ENCODE measurements at regions not wholly inside any gene's neighbourhood (a gene's known extent, or its start where the extent isn't known, plus 50 kb on each side); places are given as distances from the start of the nearest gene placed in this dataset.

DNA sequence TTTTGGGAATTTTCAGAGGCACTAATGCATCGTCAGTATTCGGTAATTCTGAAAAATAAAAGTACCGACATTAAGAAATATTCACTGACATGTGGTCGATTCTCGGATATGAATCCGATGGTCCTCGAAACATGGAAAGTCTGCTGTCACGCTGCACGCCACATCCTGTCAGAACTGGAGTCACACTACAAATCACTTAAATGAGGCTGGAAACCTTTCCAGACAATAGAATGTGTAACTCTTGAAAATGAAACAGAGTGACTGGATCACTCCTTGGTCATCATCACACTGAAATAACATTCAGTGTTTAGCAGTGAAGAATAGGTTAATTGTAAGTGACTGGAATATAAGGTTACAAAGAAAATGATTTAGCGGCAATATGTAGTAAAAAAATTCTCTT, 620.1 kb upstream of the ADAMTS5 start:
- ChIA-PET CTCF (no interaction called here), POLR2A (no interaction called here)
- Histone ChIP-seq H4K20me1 (ENCODE audit: control insufficient read depth, insufficient read depth, low read length, poor library complexity, severe bottlenecking) (no peaks in the 10 kb centered on the region), H2AFZ (ENCODE audit: insufficient read depth, low read depth, low read length, poor library complexity, severe bottlenecking) (no peak overlapping the region), H3K27ac (ENCODE audit: low read length in 2 of 2) (no peak overlapping the region), H3K36me3 (replicated peaks in 1 of 2; ENCODE audit: control extremely low read depth in 1 of 2, control insufficient read depth in 1 of 2, extremely low read depth in 1 of 2, insufficient read depth in 2 of 2, low read length in 1 of 2) (no peaks in the 10 kb centered on the region), H3K4me2 (replicated peaks; ENCODE audit: low read depth, low read length, poor library complexity, severe bottlenecking) (no peak overlapping the region), H3K9ac (ENCODE audit: low read length) (no peak overlapping the region), H3K27me3 (replicated peaks in 1 of 4; ENCODE audit: control extremely low read depth in 1 of 4, control insufficient read depth in 3 of 4, insufficient read depth in 4 of 4, low read length in 3 of 4) (no peaks in the 10 kb centered on the region), H3K79me2 (ENCODE audit: control insufficient read depth, insufficient read depth, low read length) (no peaks in the 10 kb centered on the region), H3K9me3 (ENCODE audit: control extremely low read depth in 1 of 3, control insufficient read depth in 2 of 3, insufficient read depth in 1 of 3, low read length in 2 of 3) (peaks cover 0 to 2% (median 0%) of the 10 kb centered on the region in 3 donors), H3K4me3 (ENCODE audit: control extremely low read depth in 1 of 5, extremely low read depth in 1 of 5, insufficient read depth in 1 of 5, low read depth in 2 of 5, low read length in 4 of 5) (no peak overlapping the region), H3K4me1 (ENCODE audit: control insufficient read depth in 2 of 2, insufficient read depth in 2 of 2, low read length in 2 of 2) (no peaks in the 10 kb centered on the region)
- Mint-ChIP-seq H3K27ac (no peak overlapping the region), H3K4me1 (no peaks in the 10 kb centered on the region), H3K9me3 (ENCODE audit: insufficient read depth) (no peaks in the 10 kb centered on the region), H3K27me3 (no peaks in the 10 kb centered on the region), H3K4me3 (no peak overlapping the region)
- DNase-seq (no peak), ATAC-seq (ENCODE audit: low read depth) (no peak)
- TF ChIP-seq EZH2 (IDR thresholded peaks at IDR 0.05; ENCODE audit: borderline replicate concordance, insufficient read depth, low read depth, low read length, poor library complexity, severe bottlenecking) = no peak
- TF ChIP-seq, protein P1, sequence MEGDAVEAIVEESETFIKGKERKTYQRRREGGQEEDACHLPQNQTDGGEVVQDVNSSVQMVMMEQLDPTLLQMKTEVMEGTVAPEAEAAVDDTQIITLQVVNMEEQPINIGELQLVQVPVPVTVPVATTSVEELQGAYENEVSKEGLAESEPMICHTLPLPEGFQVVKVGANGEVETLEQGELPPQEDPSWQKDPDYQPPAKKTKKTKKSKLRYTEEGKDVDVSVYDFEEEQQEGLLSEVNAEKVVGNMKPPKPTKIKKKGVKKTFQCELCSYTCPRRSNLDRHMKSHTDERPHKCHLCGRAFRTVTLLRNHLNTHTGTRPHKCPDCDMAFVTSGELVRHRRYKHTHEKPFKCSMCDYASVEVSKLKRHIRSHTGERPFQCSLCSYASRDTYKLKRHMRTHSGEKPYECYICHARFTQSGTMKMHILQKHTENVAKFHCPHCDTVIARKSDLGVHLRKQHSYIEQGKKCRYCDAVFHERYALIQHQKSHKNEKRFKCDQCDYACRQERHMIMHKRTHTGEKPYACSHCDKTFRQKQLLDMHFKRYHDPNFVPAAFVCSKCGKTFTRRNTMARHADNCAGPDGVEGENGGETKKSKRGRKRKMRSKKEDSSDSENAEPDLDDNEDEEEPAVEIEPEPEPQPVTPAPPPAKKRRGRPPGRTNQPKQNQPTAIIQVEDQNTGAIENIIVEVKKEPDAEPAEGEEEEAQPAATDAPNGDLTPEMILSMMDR (IDR thresholded peaks at IDR 0.05) = no peak
- WGBS (ENCODE audit: insufficient coverage) = 98% methylated on average over 8 of the region's 10 CpGs
- intact Hi-C loops (cut with micrococcal nuclease) = no loop called here

DNA sequence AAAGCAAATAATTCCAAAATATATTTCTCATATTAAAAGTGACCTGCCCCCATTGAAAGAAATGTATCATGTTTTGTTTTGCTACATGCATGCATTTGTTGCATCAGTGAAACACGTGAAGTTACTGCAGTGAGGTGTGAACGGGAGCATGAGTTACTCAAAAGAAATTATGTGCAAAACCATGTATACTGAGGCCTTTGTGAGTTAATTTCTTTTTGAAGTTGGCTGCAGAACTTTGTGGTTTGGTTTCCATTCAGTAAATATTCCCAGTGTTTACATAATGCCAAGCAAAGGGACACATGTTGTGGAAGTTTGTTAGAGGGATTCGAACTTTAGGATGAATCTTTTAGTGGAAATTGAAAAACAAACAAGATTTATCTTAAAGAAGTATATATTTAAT, 619.4 kb upstream of the ADAMTS5 start:
- no peak for ATAC-seq (ENCODE audit: low read depth)
- Histone ChIP-seq H3K27me3 (replicated peaks in 1 of 4; ENCODE audit: control extremely low read depth in 1 of 4, control insufficient read depth in 3 of 4, insufficient read depth in 4 of 4, low read length in 3 of 4) (no peaks in the 10 kb centered on the region), H3K36me3 (replicated peaks in 1 of 2; ENCODE audit: control extremely low read depth in 1 of 2, control insufficient read depth in 1 of 2, extremely low read depth in 1 of 2, insufficient read depth in 2 of 2, low read length in 1 of 2) (no peaks in the 10 kb centered on the region)

More for the DNA sequence above, 619.4 kb upstream of the ADAMTS5 start:
- no peak overlapping the region for H3K27ac ChIP-seq (ENCODE audit: low read length in 2 of 2)
- no peaks in the 10 kb centered on the region for H3K79me2 ChIP-seq (ENCODE audit: control insufficient read depth, insufficient read depth, low read length)
- intact Hi-C loops (cut with micrococcal nuclease) = no loop called here
- ChIA-PET POLR2A (no interaction called here), CTCF (no interaction called here)
- H3K4me3 ChIP-seq (ENCODE audit: control extremely low read depth in 1 of 5, extremely low read depth in 1 of 5, insufficient read depth in 1 of 5, low read depth in 2 of 5, low read length in 4 of 5) = no peak overlapping the region
- H3K4me2 ChIP-seq (replicated peaks; ENCODE audit: low read depth, low read length, poor library complexity, severe bottlenecking) = no peak overlapping the region
- Mint-ChIP-seq H3K27me3 (no peaks in the 10 kb centered on the region), H3K4me1 (no peaks in the 10 kb centered on the region), H3K4me3 (no peak overlapping the region), H3K9me3 (ENCODE audit: insufficient read depth) (no peaks in the 10 kb centered on the region), H3K27ac (no peak overlapping the region)
- WGBS (ENCODE audit: insufficient coverage) = 97% methylated on average over 2 of the region's 3 CpGs
- no peaks in the 10 kb centered on the region for H3K4me1 ChIP-seq (ENCODE audit: control insufficient read depth in 2 of 2, insufficient read depth in 2 of 2, low read length in 2 of 2)
- TF ChIP-seq, protein P1 (IDR thresholded peaks at IDR 0.05) = no peak
- TF ChIP-seq EZH2 (IDR thresholded peaks at IDR 0.05; ENCODE audit: borderline replicate concordance, insufficient read depth, low read depth, low read length, poor library complexity, severe bottlenecking) = no peak
- no peaks in the 10 kb centered on the region for H4K20me1 ChIP-seq (ENCODE audit: control insufficient read depth, insufficient read depth, low read length, poor library complexity, severe bottlenecking)
- DNase-seq = no peak
- H3K9me3 ChIP-seq (ENCODE audit: control extremely low read depth in 1 of 3, control insufficient read depth in 2 of 3, insufficient read depth in 1 of 3, low read length in 2 of 3) = peaks cover 0 to 2% (median 0%) of the 10 kb centered on the region in 3 donors
- no peak overlapping the region for H3K9ac ChIP-seq (ENCODE audit: low read length)
- H2AFZ ChIP-seq (ENCODE audit: insufficient read depth, low read depth, low read length, poor library complexity, severe bottlenecking) = no peak overlapping the region
